DMS114 treated with DMSO at 0.1 percent for 48 hours (cell line): ENCODE measurements at regions not wholly inside any gene's neighbourhood (a gene's known extent, or its start where the extent isn't known, plus 50 kb on each side); places are given as distances from the start of the nearest gene placed in this dataset.
"Not testable (repeated sequence)": the region's sequence is repeated elsewhere in the genome, so short reads cannot be mapped to it uniquely, and the experiment has no call there.

ENCODE experiments used
- DNase-seq: peaks from one replicate; lab custom pipeline; 2025; ENCODE audit not compliant: unreplicated experiment; lab: John Stamatoyannopoulos, UW

- no peak for DNase-seq
These were observed 246.7 kb downstream of the SHOX2 start for GRCh38 chr3:157859541-157859940.

DNA sequence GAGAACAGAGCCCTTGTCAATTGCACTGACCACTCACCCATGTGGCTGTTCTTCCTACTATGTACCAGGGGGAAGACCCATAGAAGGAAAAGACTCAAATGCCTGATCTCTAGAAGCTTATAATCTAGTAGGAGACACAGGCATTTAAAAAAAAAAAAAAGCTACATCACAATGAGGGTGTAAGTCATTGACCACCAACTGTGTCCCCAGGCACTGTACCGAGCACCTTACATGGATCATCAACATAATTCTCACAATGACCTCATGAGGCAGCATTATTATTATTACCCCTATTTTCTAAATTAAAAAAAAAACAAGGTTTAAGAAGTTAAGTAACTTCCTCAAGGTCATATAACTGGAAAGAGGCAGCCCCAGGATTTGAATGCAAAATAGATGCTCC lies 247.4 kb downstream of the SHOX2 start:
- no peak for DNase-seq

DNA sequence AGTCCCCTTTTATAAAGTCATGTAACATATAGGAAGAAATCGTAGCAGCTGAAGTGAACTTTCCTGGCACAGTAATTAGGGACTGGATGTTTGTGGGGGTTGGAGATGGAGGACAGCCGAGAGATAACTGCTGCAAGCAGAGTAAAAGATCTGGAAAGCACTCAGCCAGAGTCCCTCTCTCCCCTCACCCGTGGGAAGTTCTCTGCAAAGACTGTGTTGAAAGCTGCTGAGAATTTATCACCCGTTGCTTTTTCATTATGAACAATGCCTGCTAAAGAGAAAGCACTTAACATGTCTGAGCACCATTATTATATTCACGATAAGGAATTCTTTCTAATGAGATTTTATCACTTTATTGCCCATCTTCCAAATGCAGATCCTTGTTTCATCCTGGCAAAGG lies 248.8 kb downstream of the SHOX2 start:
- no peak for DNase-seq

DNA sequence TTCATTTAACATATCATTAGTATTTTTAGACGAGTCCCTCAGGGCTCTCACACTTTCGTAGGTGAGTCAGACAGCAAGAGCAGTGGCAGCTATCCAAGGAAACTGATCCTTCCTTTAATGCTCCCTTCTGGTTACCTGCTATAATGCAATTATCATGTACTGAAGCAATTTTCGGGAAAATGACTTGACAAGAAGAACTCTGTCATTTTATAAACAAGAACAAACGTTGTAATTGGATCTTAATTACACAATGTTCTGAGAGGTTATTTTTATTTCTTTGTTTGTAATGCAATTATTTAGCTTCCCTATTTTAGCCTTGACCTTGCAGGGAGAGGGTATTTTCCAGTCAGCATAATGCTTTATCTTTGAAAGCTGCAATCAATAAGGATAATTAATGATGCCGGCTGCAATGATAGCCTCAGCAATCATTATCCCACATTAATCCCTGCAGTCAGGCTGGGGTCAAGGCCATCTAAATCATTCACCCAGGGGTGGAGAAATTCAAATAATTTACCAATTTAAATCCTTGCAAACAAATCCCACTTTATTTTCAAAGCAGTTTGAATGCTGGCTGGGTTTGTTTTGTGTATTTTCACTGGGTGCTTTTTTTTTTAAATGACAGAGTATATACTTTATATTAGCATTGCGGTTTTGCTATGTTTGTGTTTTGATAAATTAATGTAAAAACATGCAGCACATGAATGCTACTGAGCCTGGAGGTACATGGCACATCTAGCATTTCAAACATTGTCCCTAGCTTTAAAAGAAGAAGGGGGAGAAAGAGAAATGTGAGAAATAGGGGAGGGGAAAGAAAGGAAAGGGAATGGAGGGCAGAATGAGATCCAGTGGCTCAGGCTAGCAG lies 249.9 kb downstream of the SHOX2 start:
- DNase-seq, result no peak

GRCh38 chr3:157845839-157846238 lies 260.4 kb downstream of the SHOX2 start:
- DNase-seq, result not testable (repeated sequence)

- DNase-seq, result no peak
These were observed 261.2 kb downstream of the SHOX2 start for GRCh38 chr3:157844800-157845565.

- DNase-seq, result no peak
These were observed 262.0 kb downstream of the SHOX2 start for GRCh38 chr3:157844216-157844615.

DNA sequence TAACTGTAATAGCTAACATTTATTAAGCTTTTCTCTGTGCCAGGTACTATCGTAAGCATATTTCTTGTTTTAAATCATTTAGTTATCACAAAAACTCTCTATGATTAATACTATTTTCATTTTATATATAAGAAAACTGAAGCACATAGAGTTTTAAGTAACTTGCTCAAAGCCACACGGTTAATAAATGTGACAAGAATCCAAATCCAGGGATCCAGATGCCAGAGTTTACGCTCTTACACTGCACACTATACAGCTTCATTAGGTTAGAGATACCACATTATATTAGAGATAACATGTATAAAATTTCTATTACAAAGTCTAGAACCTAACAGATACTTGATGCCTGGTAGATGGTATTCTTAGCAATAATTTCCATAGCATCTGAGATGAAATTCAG lies 265.2 kb downstream of the SHOX2 start:
- DNase-seq, result no peak

DNA sequence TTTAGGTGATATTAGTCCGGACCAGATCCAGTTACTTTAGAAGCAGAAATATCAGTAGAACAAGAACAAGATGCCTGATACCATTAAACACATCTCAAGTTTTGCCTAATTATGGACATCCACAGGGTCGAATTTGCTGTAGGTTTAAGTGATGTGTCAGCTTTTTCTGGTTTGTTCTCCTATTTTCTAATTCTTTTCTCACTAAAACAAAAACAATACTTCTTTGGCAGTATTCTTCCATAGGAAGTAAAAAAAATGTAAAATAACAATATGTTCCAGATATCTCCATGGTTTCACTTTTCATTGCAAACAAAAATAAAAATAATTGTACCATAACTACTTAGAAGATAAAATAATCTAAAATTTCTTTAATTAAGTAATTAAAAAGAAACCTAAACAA lies 265.7 kb downstream of the SHOX2 start:
- DNase-seq, result no peak

- no peak for DNase-seq
These were observed 267.8 kb downstream of the SHOX2 start for GRCh38 chr3:157838457-157838856.

DNA sequence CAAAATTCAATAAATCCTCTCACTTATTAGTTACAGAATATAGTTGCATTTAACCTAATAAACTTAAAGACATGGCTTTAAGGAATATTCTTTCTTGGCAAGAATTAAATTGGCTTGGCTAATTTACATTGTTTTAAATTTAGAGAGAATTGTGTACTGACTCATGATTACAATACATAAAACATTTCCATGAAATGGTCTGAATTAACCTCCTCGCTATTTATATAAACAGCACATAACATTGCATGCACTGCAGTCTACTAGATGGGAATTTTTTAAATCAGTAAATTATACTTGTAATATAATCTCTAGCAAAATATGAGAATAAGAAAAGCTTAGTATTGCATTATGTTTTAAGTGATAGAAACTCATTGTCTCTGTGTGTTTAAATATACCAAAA lies 268.9 kb downstream of the SHOX2 start:
- DNase-seq, result no peak

GRCh38 chr3:157836022-157836421 lies 270.2 kb downstream of the SHOX2 start:
- no peak for DNase-seq

- DNase-seq, result no peak
These were observed 273.6 kb downstream of the SHOX2 start for GRCh38 chr3:157832588-157832987.

- no peak for DNase-seq
These were observed 275.5 kb downstream of the SHOX2 start for GRCh38 chr3:157830556-157831236.

DNA sequence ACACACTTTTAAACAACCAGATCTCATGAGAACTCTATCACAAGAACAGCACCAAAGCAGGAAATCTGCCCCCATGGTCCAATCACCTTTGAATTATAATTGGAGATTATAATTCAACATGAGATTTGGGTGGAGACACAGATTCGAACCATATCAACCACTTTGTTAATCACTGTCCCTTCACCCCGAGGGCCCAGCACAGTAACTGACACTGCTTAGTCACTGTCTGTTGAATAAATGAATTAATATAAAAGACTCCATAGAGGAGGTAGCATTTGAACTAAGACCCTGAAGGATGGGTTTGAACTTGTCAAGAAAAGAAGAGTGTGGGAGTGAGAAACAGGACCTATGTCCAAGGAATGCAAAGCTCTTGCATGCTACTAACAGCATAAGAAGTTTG lies 276.4 kb downstream of the SHOX2 start:
- no peak for DNase-seq

- no peak for DNase-seq
These were observed 281.9 kb downstream of the SHOX2 start for GRCh38 chr3:157824281-157824680.

- no peak for DNase-seq
These were observed 283.2 kb downstream of the SHOX2 start for GRCh38 chr3:157823050-157823449.

- no peak for DNase-seq
These were observed 286.1 kb downstream of the SHOX2 start for GRCh38 chr3:157820157-157820517.

GRCh38 chr3:157819270-157820156 lies 286.7 kb downstream of the SHOX2 start:
- no peak for DNase-seq

GRCh38 chr3:157816896-157817295 lies 289.3 kb downstream of the SHOX2 start:
- DNase-seq, result no peak

GRCh38 chr3:157816296-157816695 lies 289.9 kb downstream of the SHOX2 start:
- DNase-seq, result no peak
